ENCODE measurements at regions not wholly inside any gene's neighbourhood (a gene's known extent, or its start where the extent isn't known, plus 50 kb on each side); places are given as distances from the start of the nearest gene placed in this dataset.

DNA sequence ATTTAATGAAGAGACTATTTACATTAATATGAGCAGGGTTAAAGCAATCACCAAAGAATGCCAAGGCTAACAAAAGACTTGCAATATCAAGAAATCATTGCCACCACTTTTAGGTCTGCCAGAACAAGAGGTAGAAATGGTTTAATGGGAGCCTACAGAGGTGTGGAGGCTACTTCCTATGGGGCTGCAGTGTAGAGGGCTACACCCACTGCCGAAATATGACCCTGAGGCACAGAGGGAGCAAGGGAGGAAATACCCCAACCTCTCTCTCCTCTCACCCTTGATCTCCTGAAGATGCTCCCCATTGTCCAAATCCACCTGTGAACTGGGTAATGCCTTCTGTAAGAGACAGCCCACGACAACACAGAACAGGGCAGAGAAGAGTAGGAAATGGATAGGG lies 315.4 kb downstream of the SMAD2 start:
- TF ChIP-seq DNMT1 (IDR thresholded peaks at IDR 0.05) (no peak), SRF (CRISPR knock-in tag; IDR thresholded peaks at IDR 0.05) (no peak), RFX5 (IDR thresholded peaks at IDR 0.05; ENCODE audit: low read depth, low read length) (no peak), JUN (IDR thresholded peaks at IDR 0.05; ENCODE audit: borderline replicate concordance, low read depth, low read length) (no peak), JUN (CRISPR knock-in tag; IDR thresholded peaks at IDR 0.05; ENCODE audit: borderline replicate concordance) (no peak), HNRNPL (IDR thresholded peaks at IDR 0.05; ENCODE audit: low read depth, low read length) (no peak), ELF4 (CRISPR knock-in tag; IDR thresholded peaks at IDR 0.05) (no peak), THRAP3 (IDR thresholded peaks at IDR 0.05; ENCODE audit: borderline replicate concordance) (no peak), SMC3 (conservative IDR thresholded peaks at IDR 0.05; ENCODE audit: insufficient read depth, low read depth, low read length) (no peak), ZNF232 (CRISPR knock-in tag; IDR thresholded peaks at IDR 0.05) (no peak), DIDO1 (tag; IDR thresholded peaks at IDR 0.05; ENCODE audit: low read depth) (no peak), GABPB2 (CRISPR knock-in tag; conservative IDR thresholded peaks at IDR 0.05) (no peak)
- TF ChIP-seq, protein P1, sequence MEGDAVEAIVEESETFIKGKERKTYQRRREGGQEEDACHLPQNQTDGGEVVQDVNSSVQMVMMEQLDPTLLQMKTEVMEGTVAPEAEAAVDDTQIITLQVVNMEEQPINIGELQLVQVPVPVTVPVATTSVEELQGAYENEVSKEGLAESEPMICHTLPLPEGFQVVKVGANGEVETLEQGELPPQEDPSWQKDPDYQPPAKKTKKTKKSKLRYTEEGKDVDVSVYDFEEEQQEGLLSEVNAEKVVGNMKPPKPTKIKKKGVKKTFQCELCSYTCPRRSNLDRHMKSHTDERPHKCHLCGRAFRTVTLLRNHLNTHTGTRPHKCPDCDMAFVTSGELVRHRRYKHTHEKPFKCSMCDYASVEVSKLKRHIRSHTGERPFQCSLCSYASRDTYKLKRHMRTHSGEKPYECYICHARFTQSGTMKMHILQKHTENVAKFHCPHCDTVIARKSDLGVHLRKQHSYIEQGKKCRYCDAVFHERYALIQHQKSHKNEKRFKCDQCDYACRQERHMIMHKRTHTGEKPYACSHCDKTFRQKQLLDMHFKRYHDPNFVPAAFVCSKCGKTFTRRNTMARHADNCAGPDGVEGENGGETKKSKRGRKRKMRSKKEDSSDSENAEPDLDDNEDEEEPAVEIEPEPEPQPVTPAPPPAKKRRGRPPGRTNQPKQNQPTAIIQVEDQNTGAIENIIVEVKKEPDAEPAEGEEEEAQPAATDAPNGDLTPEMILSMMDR (IDR thresholded peaks at IDR 0.05 in 2 of 3, conservative IDR thresholded peaks at IDR 0.05 in 1 of 3; ENCODE audit: insufficient read depth in 2 of 3, low read depth in 1 of 3, low read length in 3 of 3) = no peak
- TF ChIP-seq, protein P2, sequence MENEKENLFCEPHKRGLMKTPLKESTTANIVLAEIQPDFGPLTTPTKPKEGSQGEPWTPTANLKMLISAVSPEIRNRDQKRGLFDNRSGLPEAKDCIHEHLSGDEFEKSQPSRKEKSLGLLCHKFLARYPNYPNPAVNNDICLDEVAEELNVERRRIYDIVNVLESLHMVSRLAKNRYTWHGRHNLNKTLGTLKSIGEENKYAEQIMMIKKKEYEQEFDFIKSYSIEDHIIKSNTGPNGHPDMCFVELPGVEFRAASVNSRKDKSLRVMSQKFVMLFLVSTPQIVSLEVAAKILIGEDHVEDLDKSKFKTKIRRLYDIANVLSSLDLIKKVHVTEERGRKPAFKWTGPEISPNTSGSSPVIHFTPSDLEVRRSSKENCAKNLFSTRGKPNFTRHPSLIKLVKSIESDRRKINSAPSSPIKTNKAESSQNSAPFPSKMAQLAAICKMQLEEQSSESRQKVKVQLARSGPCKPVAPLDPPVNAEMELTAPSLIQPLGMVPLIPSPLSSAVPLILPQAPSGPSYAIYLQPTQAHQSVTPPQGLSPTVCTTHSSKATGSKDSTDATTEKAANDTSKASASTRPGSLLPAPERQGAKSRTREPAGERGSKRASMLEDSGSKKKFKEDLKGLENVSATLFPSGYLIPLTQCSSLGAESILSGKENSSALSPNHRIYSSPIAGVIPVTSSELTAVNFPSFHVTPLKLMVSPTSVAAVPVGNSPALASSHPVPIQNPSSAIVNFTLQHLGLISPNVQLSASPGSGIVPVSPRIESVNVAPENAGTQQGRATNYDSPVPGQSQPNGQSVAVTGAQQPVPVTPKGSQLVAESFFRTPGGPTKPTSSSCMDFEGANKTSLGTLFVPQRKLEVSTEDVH (IDR thresholded peaks at IDR 0.05; ENCODE audit: low read depth, partially characterized antibody) = no peak
- TF ChIP-seq, protein P3, sequence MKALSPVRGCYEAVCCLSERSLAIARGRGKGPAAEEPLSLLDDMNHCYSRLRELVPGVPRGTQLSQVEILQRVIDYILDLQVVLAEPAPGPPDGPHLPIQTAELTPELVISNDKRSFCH (CRISPR knock-in tag; IDR thresholded peaks at IDR 0.05) = no peak
- TF ChIP-seq, protein P3 (tag; IDR thresholded peaks at IDR 0.05) = no peak

All from K562 (cell line).